ENCODE measurements at regions not wholly inside any gene's neighbourhood (a gene's known extent, or its start where the extent isn't known, plus 50 kb on each side); places are given as distances from the start of the nearest gene placed in this dataset.

DNA sequence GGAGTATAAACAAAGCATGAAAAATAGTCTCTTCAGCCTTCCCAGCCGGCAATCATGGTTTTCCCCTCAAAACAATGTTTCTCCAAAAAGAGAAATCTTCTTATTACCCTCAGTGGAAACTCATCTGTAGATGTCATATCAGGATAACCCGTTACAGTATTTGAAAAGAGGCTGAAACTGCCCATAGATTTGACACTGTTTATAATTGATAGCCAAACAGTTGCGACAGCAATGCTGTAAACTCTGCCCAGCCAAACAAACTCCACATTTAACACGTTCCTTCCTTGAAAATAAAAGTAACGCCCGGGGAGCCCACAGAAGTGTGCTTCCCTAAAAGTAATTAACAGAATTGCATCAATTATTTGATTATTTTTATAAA is 201.3 kb upstream of the FOXN3 start:
- H3K4me1 ChIP-seq (ENCODE audit: control insufficient read depth, insufficient read depth, low read length), result peaks cover 13% of the 10 kb centered on the region
- H3K4me3 ChIP-seq (ENCODE audit: low read length), result peak overlapping the region; percentile 94

DNA sequence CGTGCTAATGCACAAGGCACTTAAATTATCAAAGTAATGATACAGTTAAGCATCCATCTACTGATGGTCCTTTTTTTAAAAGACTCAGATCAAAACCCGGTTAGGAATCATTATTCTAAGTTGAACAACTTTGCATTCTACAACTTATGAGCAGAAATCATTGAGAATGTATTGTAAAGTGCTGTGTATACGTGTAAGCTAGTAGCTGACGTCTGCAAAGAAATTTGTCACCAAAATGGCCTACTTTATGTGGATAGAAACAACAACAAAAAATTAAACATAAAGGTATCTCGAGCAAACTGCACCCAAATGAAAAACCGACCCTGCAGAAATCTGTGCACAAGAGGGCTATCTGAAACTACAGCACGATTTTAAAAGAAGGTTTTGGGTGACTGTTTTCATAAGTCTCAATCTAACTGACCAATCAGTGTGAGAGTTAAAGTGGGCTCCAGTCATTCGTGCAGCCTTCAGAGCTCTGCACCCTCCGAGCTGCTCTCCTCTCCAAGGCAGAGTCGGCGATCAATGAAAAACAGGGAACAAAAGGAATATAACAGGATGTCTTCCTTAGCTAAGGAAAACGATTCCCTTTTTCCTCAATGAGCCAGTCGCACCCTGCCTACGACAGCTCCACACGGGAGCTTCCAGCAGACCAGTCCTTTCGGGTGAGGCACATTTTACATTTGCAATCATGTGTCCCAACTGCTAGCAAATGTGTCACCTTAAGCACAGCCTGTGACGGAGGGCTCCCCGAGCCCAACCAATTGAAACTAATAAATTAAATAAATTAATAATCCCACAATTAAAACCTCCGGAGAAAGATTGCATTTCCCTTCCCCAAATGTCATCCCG is 200.7 kb upstream of the FOXN3 start:
- Histone ChIP-seq H3K9me3 (ENCODE audit: control insufficient read depth, low read length) (no peaks in the 10 kb centered on the region), H3K27me3 (ENCODE audit: control insufficient read depth, insufficient read depth, low read length, poor library complexity, severe bottlenecking) (peaks cover 35% of the 10 kb centered on the region), H3K9ac (ENCODE audit: extremely low read depth, low read length, poor library complexity, severe bottlenecking) (peak overlapping the region; percentile 87), H3K4me3 (ENCODE audit: low read length) (peak overlapping the region; percentile 94), H3K27ac (ENCODE audit: low read depth, low read length) (no peak overlapping the region), H3K4me1 (ENCODE audit: control insufficient read depth, insufficient read depth, low read length) (peaks cover 14% of the 10 kb centered on the region), H3K36me3 (ENCODE audit: control insufficient read depth, insufficient read depth, low read length) (no peaks in the 10 kb centered on the region)
- WGBS, 2 experiments (ENCODE audit: insufficient coverage in 1 of 2, insufficient read length in 1 of 2), result 9 to 10% methylated on average over 11 to 20 of the region's 20 CpGs
- Mint-ChIP-seq H3K9me3 (no peaks in the 10 kb centered on the region), H3K4me1 (peaks cover 57% of the 10 kb centered on the region), H3K27me3 (ENCODE audit: insufficient read depth) (peaks cover 25% of the 10 kb centered on the region), H3K4me3 (peak overlapping the region; percentile 71), H3K36me3 (ENCODE audit: low read depth) (peaks cover 2% of the 10 kb centered on the region), H3K27ac (peak overlapping the region; percentile 81)
- DNase-seq, result peak; percentile 66
- TF ChIP-seq, protein P1, sequence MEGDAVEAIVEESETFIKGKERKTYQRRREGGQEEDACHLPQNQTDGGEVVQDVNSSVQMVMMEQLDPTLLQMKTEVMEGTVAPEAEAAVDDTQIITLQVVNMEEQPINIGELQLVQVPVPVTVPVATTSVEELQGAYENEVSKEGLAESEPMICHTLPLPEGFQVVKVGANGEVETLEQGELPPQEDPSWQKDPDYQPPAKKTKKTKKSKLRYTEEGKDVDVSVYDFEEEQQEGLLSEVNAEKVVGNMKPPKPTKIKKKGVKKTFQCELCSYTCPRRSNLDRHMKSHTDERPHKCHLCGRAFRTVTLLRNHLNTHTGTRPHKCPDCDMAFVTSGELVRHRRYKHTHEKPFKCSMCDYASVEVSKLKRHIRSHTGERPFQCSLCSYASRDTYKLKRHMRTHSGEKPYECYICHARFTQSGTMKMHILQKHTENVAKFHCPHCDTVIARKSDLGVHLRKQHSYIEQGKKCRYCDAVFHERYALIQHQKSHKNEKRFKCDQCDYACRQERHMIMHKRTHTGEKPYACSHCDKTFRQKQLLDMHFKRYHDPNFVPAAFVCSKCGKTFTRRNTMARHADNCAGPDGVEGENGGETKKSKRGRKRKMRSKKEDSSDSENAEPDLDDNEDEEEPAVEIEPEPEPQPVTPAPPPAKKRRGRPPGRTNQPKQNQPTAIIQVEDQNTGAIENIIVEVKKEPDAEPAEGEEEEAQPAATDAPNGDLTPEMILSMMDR (conservative IDR thresholded peaks at IDR 0.05), result no peak

More for the DNA sequence above, 201.3 kb upstream of the FOXN3 start:
- Histone ChIP-seq H3K27me3 (ENCODE audit: control insufficient read depth, insufficient read depth, low read length, poor library complexity, severe bottlenecking) (peaks cover 36% of the 10 kb centered on the region), H3K36me3 (ENCODE audit: control insufficient read depth, insufficient read depth, low read length) (no peaks in the 10 kb centered on the region), H3K27ac (ENCODE audit: low read depth, low read length) (no peak overlapping the region), H3K9ac (ENCODE audit: extremely low read depth, low read length, poor library complexity, severe bottlenecking) (peak overlapping the region; percentile 87), H3K9me3 (ENCODE audit: control insufficient read depth, low read length) (no peaks in the 10 kb centered on the region)
- no peaks in the 10 kb centered on the region for H3K36me3 Mint-ChIP-seq (ENCODE audit: low read depth)
- no peaks in the 10 kb centered on the region for H3K9me3 Mint-ChIP-seq
- TF ChIP-seq, protein P1 (conservative IDR thresholded peaks at IDR 0.05), result no peak
- DNase-seq, result no peak
- H3K4me1 Mint-ChIP-seq, result peaks cover 54% of the 10 kb centered on the region
- H3K4me3 Mint-ChIP-seq, result peak overlapping the region; percentile 71
- 0% methylated on average over 2 to 5 of the region's 6 CpGs for WGBS, 2 experiments (ENCODE audit: insufficient coverage in 1 of 2, insufficient read length in 1 of 2)
- peaks cover 27% of the 10 kb centered on the region for H3K27me3 Mint-ChIP-seq (ENCODE audit: insufficient read depth)
- peak overlapping the region; percentile 81 for H3K27ac Mint-ChIP-seq

DNA sequence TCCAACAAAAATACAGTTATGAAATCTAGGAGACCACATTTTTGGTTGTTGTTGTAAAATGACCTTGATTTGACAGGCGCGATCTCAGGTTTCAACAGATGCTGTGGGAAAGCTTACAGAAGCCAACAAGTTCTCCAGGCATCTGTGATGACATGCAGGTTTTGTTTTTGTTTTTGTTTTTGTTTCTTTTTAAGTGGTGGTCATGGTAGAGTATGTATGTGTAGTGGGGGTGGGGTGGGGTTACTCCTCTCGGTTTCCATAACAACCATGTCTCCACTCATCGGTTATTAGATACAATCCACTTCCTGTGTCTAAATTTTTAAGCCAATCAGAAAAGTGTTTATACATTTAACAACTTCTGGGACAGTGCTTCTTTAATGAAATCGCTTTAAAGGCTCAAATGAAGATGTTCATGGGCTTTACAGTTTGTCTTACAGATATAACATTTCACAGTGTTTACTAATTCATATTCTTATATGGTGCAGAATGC is 199.9 kb upstream of the FOXN3 start:
- Histone ChIP-seq H3K27ac (ENCODE audit: low read depth, low read length) (no peak overlapping the region), H3K27me3 (ENCODE audit: control insufficient read depth, insufficient read depth, low read length, poor library complexity, severe bottlenecking) (peaks cover 26% of the 10 kb centered on the region), H3K4me3 (ENCODE audit: low read length) (peak overlapping the region; percentile 94), H3K36me3 (ENCODE audit: control insufficient read depth, insufficient read depth, low read length) (no peaks in the 10 kb centered on the region), H3K9ac (ENCODE audit: extremely low read depth, low read length, poor library complexity, severe bottlenecking) (no peak overlapping the region), H3K4me1 (ENCODE audit: control insufficient read depth, insufficient read depth, low read length) (peaks cover 14% of the 10 kb centered on the region), H3K9me3 (ENCODE audit: control insufficient read depth, low read length) (no peaks in the 10 kb centered on the region)
- H3K27ac Mint-ChIP-seq, result peak overlapping the region; percentile 2
- no peaks in the 10 kb centered on the region for H3K9me3 Mint-ChIP-seq
- H3K4me1 Mint-ChIP-seq, result peaks cover 57% of the 10 kb centered on the region
- peak overlapping the region; percentile 71 for H3K4me3 Mint-ChIP-seq
- H3K36me3 Mint-ChIP-seq (ENCODE audit: low read depth), result peaks cover 3% of the 10 kb centered on the region
- 46 to 52% methylated on average over 2 to 4 of the region's 5 CpGs for WGBS, 2 experiments (ENCODE audit: insufficient coverage in 1 of 2, insufficient read length in 1 of 2)
- peaks cover 20% of the 10 kb centered on the region for H3K27me3 Mint-ChIP-seq (ENCODE audit: insufficient read depth)
- TF ChIP-seq, protein P1 (conservative IDR thresholded peaks at IDR 0.05), result no peak
- DNase-seq, result peak; percentile 51
